ENCODE measurements at regions not wholly inside any gene's neighbourhood (a gene's known extent, or its start where the extent isn't known, plus 50 kb on each side); places are given as distances from the start of the nearest gene placed in this dataset.

DNA sequence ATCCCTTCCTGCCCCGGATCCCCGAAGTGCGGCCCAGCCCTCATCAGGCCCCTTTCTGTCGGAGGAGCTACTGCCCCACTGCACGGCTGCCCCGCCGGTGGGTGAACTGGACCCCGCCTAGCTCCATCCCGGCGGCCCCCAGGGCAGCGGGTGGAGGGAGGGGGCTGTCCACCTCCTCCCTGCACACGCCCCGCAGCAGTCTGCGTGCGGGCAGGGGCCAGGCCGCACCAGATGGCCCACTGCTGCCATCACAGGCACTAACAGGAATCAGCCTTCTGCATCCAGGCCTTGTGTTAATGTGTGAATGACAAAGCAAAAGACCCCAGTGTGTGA, 54.9 kb upstream of the UNC93A start:
- H3K27ac ChIP-seq (ENCODE audit: extremely low read depth, low read depth, low read length), result no peak overlapping the region
- ChIA-PET POLR2A (no interaction called here), CTCF (interaction anchor here (0.5 kb wide), 1 partner anchor 943 kb away, joined by 3 read pairs; no protein-coding TSS in a partner anchor)
- no peaks in the 10 kb centered on the region for H3K36me3 ChIP-seq (ENCODE audit: control insufficient read depth in 2 of 2, insufficient read depth in 1 of 2, low read length in 2 of 2)
- no peak for TF ChIP-seq EGR2 (tag by site-specific recombination; IDR thresholded peaks at IDR 0.05; ENCODE audit: low read depth)
- no peak for TF ChIP-seq BCL11A (tag by site-specific recombination; IDR thresholded peaks at IDR 0.05; ENCODE audit: low read depth)
- TF ChIP-seq ZNF518A (tag by site-specific recombination; conservative IDR thresholded peaks at IDR 0.05; ENCODE audit: low read depth), result no peak
- no peak for TF ChIP-seq SP3 (tag by site-specific recombination; IDR thresholded peaks at IDR 0.05)
- no peak for TF ChIP-seq ZNF394 (tag by site-specific recombination; IDR thresholded peaks at IDR 0.05; ENCODE audit: borderline replicate concordance)
- TF ChIP-seq, protein P1, sequence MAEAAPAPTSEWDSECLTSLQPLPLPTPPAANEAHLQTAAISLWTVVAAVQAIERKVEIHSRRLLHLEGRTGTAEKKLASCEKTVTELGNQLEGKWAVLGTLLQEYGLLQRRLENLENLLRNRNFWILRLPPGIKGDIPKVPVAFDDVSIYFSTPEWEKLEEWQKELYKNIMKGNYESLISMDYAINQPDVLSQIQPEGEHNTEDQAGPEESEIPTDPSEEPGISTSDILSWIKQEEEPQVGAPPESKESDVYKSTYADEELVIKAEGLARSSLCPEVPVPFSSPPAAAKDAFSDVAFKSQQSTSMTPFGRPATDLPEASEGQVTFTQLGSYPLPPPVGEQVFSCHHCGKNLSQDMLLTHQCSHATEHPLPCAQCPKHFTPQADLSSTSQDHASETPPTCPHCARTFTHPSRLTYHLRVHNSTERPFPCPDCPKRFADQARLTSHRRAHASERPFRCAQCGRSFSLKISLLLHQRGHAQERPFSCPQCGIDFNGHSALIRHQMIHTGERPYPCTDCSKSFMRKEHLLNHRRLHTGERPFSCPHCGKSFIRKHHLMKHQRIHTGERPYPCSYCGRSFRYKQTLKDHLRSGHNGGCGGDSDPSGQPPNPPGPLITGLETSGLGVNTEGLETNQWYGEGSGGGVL (tag by site-specific recombination; IDR thresholded peaks at IDR 0.05), result no peak
- TF ChIP-seq ZNF600 (tag by site-specific recombination; IDR thresholded peaks at IDR 0.05), result no peak
- no peak for TF ChIP-seq ZNF645 (tag by site-specific recombination; IDR thresholded peaks at IDR 0.05)
- TF ChIP-seq ZNF311 (tag by site-specific recombination; IDR thresholded peaks at IDR 0.05; ENCODE audit: borderline replicate concordance), result no peak
- no peaks in the 10 kb centered on the region for H3K4me1 ChIP-seq (ENCODE audit: control insufficient read depth, insufficient read depth, low read length)
- H3K9me3 ChIP-seq (ENCODE audit: control insufficient read depth, insufficient read depth, low read depth, low read length), result no peaks in the 10 kb centered on the region
- H3K4me3 ChIP-seq (ENCODE audit: low read depth, low read length), result no peak overlapping the region

DNA sequence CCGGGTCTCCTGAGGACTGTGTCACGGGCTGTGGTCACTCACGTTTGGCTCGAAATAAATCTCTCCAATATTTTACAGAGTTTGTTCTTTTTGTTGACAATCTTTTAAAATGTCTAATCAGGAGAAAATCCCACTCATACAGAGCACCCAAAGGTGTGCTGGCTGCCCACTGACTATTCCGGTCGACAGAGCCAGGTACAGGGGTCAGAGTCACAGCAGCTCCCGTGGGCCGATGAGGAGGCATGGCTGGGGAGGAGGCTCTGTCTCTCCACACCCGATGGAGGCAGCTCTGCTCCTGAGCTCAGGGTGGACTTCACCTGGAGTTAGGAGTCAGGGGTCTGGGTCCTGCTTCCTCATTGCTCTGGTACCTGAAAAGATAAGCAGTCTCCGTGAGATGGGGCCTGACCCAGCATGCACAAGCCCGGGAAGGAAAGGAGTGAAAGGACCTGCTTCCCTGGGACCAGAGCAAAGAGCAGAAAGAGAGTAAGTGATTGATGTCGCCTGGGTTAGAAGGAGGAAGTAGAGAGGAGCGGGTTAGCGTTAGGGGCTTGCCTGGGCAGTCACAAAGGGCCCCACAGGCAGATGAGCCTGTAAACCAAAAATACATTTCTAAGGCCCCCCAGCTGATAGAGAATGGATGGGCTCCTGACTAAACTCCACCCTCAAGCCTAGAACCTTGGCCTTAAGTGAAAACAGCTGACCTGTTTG, 53.5 kb upstream of the UNC93A start:
- Histone ChIP-seq H3K36me3 (ENCODE audit: control insufficient read depth in 2 of 2, insufficient read depth in 1 of 2, low read length in 2 of 2) (no peaks in the 10 kb centered on the region), H3K4me3 (ENCODE audit: low read depth, low read length) (no peak overlapping the region), H3K27ac (ENCODE audit: extremely low read depth, low read depth, low read length) (no peak overlapping the region), H3K9me3 (ENCODE audit: control insufficient read depth, insufficient read depth, low read depth, low read length) (no peaks in the 10 kb centered on the region), H3K4me1 (ENCODE audit: control insufficient read depth, insufficient read depth, low read length) (no peaks in the 10 kb centered on the region)
- no peak for TF ChIP-seq ZBTB48 (tag by site-specific recombination; IDR thresholded peaks at IDR 0.05)
- TF ChIP-seq ZNF239 (tag by site-specific recombination; IDR thresholded peaks at IDR 0.05), result no peak
- no peak for TF ChIP-seq ZNF571 (tag by site-specific recombination; IDR thresholded peaks at IDR 0.05)
- TF ChIP-seq ZBTB26 (tag by site-specific recombination; optimal IDR thresholded peaks at IDR 0.05), result no peak
- TF ChIP-seq ZNF391 (tag by site-specific recombination; IDR thresholded peaks at IDR 0.05; ENCODE audit: borderline replicate concordance, low read depth), result no peak
- no peak for TF ChIP-seq SCRT1 (tag by site-specific recombination; IDR thresholded peaks at IDR 0.05; ENCODE audit: borderline replicate concordance)
- TF ChIP-seq, protein P2, sequence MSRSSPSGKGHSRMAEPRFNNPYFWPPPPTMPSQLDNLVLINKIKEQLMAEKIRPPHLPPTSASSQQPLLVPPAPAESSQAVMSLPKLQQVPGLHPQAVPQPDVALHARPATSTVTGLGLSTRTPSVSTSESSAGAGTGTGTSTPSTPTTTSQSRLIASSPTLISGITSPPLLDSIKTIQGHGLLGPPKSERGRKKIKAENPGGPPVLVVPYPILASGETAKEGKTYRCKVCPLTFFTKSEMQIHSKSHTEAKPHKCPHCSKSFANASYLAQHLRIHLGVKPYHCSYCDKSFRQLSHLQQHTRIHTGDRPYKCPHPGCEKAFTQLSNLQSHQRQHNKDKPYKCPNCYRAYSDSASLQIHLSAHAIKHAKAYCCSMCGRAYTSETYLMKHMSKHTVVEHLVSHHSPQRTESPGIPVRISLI (tag by site-specific recombination; IDR thresholded peaks at IDR 0.05), result no peak
- no peak for TF ChIP-seq SETDB1 (IDR thresholded peaks at IDR 0.05; ENCODE audit: insufficient read length, low read length)
- no peak for TF ChIP-seq SALL2 (tag by site-specific recombination; IDR thresholded peaks at IDR 0.05; ENCODE audit: borderline replicate concordance)
- no peak for TF ChIP-seq RBAK (tag by site-specific recombination; IDR thresholded peaks at IDR 0.05)
- CTCF ChIA-PET, result interaction anchor here (0.6 kb wide), 1 partner anchor 20 kb away, joined by 3 read pairs; no protein-coding TSS in a partner anchor
- POLR2A ChIA-PET, result no interaction called here
